ENCODE measurements at regions not wholly inside any gene's neighbourhood (a gene's known extent, or its start where the extent isn't known, plus 50 kb on each side); places are given as distances from the start of the nearest gene placed in this dataset.

DNA sequence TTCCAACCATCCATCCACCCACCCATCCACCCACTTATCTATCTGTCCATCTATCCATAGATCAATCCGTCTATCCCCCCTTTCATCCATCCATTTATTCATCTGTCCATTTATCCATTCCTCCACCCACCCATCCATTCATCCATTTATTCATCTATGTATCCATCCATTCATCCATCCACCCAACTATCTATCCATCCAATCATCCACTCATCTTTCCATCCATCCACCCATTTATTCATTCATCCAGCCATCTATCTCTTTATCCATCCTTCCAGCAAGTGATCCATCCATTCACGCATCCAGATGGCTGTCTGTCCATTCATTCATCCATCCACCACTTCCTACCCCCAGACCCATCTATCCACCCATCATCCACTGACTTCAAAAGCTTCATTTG lies 84.0 kb upstream of the CD99 start:
- DNase-seq: no peak

DNA sequence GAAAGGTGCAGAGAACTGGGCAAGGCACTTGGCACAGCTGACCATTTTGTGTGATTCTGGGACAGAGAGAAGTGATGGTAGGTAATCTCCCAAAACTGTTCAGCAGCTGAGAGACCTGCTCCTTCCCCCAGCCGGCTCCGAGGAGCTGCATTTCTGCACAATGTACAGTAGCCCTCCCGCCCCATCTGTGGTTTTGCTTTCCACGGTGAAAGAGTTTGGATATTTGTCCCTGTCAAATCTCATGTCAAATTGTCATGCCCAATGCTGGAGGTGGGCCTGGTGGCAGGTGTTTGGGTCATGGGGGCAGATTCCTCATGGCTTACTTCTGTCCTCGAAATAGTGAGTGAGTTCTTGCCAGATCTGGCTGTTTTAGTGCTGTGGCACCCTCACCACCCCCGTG lies 90.5 kb upstream of the CD99 start:
- DNase-seq: no peak

DNA sequence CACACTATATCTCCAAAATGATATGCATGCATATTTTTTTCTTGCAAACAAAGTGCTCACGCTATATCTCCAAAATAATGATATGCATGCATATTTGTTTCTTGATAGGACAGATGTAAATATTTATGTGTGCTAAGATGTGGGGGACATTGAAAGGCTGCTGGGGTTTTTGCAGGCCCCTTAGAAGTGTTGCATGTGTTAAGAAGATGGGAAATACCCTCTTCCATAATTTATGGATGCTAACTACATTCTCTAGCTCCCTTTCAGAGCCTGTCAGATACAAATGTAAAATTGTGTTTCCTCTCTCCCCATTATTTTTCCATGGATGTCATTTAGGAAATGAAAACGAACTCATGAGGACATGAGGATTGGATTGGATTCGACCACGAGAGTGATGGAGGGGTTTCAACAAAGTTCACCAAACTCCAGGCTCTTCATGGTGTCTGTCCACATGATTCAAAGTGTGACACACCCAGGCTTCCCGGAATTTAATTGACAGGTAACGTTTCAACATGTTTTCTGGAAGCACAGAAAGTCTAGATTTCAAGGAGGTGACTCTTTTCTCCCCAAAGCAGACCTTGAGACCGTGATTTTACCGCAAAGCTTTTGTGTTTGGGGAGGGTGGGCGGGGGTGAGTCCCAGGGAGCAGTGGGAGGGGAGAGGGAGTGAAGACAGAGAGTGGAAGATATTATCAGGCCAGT lies 94.4 kb upstream of the CD99 start:
- DNase-seq: no peak

DNA sequence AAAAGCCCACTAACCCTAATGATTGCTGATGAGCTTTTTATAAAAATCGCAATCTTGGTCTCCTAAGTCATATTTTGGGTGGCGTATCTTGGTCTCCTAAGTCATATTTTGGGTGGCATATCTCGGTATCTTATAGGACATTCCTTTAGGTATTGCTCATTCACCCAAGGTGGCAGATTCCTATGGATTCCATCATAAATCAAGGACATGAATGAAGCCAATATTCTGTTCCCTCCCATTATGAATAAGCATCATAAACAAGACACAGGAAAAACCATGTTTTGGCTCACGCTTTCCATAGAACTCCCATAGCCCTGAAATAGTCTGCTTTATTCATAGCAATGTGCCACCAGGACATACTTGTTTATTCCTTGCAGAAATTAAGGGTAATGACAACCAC lies 95.0 kb upstream of the CD99 start:
- DNase-seq: no peak

DNA sequence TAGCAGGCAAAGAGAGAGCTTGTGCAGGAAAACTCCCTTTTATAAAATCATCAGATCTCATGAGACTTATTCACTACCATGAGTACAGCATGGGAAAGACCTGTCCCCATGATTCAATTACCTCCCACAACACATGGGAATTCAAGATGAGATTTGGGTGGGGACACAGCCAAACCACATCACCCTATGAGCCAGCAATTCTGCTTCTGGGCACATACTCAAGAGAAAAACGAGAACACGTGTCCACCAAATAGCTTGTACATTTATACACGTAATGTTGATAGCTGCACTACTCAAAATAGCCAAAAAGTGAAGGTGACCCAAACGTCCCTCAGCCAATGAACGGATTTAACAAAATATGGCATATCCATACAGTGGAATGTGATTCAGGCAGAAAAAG lies 94.5 kb upstream of the DHRSX start:
- no peak for DNase-seq

DNA sequence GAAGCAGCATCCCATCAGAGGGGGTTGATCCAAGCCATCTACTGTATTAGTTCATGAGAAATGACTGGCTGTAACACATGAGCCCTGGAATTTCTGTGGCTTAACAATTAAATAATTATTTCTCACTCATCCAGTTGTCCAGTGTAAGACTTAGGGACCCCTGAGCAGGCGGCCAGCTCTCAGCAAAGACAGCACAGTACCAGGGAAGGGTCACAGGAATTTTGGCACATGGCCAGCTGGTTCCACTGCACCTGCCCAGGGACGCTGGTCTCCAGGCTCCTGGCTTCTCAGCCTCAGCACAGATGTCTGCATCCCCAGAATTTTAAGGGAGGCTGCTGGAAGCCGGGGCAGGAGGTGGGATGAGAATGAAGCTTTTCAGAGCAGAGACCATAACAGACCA lies 93.7 kb upstream of the DHRSX start:
- no peak for DNase-seq

DNA sequence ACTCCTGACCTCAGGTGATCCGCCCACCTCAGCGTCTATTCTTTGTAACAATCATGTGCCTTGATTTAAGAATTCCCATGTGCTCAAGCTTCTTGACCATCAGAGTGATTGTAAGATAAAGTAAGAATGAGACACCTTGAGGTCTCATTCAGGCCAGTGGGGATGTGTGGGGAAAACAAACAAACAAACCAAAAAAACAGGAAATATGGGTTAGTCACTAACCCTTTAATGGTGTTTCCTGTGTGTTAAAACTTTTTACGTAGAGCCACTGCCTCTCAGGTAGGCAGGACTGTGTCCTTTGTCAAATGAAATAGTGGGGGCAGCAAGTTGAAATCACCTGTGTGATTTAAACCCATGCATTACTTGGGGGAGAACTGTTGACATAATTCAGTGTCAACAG lies 91.5 kb upstream of the DHRSX start:
- no peak for DNase-seq

DNA sequence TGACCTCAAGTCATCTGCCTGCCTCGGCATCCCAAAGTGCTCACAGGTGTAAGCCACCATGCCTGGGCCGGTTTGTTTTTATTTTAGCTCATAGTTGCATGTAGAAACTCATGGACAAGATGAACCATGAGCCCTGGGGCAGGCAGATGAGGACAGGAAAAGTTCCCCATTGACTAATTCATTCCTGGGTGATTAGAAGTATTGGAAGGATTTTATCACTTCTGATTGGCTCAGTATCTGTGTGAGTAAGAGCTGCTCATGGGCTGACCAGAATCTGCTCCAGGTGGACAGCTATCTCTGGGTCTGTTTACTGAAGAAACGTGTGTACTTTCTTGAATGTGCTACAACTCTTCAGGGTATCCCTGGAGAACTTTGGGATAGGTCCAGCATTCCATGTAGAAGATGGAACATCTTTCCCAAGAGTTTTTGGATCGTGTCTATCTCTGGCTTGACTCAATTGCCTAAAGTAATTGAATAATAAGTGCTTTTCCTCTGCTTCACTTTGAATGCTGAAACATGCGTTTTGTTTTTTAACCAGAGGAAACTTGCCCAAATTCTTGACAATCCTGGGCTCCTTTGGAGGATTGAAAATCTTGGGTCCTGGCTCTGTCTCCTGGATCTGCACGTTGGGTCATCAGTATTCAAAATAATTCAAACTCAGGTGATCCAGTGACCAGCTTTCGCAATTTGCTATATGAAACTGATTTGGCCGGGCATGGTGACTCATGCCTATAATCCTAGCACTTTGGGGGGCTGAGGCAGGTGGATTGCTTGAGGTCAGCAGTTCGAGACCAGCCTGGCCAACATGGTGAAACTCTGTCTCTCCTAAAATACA lies 88.6 kb upstream of the DHRSX start:
- no peak for DNase-seq

DNA sequence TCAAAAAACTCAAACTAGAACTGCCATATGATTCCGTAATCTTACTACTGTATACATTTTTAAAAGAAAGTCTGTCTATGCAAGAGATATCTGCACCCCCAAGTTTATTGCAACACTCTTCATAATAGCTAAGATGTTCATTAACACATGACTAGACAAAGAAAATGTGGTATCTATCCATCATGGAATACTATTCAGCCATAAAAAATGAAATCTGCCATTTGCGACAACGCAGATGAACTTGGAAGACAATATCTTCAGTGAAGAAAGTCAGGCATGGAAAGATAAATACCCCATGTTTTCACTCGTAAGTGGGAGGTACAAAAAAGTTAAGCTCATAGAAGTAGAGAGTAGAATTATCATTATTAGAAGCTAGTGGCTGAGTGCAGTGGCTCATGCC lies 87.3 kb upstream of the DHRSX start:
- DNase-seq: no peak

DNA sequence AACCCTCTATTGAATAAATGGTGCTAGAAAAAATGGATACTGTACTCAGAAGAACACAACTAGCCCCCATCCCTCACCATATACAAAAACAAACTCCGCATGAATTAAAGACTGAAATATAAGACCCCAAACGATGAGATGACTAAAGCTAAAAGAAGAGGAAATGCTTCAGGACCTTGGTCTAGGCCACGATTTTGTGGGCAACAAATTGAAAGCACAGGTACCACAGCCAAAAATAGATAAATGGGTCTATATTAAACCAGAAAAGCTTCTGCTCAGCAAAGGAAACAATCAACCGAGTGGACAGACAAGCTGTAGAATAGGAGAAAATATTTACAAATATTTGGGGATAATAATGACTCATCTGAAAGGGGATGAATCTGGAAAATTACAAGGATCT lies 86.4 kb upstream of the DHRSX start:
- DNase-seq: no peak

DNA sequence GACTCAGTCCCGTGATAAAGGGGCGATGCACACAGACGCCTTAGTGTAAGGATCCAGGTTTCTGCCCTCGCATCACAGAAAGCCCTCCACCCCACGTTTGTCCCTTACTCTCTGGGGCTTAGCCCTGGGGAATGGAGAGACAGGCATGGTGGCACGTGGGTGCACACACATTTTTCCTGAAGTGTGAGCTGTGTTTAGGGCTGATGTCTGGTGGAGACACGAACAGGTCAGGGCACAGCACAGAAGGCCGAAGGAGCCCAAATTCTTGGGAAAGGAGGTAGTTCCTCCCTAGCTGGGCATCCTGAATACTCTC lies 84.3 kb upstream of the DHRSX start:
- DNase-seq: no peak

DNA sequence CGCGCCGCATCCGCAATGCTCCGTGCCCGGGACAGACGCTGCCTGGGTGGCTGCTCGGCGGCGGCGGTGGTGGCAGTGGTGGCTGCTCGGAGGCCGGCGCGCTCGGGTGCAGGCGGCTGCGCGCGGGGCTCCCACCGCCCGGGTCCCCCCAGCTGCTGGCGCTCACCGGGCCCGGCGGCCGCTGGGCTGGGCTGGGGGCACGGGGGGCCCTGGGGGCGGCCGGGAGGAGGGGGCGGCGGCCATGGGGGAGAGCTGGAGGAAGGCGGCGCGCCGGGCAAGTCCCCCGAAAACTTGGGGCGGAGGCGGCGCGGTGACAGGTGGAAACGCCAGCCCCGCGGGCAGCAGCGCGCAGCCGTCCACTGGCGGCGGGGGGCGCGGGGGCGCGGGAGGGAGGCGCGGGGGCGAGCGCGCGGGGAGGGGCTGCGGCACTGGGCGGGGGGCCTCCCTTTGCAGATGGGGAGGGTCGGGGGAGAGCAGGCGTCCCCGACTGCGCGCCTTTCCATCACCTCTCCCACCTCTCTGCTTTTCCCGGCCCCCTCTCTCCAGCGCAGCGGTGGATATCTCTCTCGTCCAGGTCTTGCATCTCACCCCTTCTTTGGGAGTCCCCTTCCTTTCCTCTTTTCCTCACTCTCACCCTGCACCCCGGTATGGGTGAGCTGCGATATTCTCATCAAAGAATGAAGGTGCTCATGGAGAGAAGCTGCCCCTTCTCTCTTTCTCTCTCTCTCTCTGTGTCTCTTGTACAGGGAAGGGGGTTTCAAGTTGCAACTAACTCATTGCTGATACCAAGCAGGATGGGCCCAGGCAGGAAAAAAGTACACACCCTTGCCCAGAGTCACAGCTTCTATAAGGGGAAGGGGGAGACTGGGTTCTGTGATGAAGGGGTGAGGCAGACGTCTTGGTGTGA lies 83.7 kb upstream of the DHRSX start:
- DNase-seq: no peak

DNA sequence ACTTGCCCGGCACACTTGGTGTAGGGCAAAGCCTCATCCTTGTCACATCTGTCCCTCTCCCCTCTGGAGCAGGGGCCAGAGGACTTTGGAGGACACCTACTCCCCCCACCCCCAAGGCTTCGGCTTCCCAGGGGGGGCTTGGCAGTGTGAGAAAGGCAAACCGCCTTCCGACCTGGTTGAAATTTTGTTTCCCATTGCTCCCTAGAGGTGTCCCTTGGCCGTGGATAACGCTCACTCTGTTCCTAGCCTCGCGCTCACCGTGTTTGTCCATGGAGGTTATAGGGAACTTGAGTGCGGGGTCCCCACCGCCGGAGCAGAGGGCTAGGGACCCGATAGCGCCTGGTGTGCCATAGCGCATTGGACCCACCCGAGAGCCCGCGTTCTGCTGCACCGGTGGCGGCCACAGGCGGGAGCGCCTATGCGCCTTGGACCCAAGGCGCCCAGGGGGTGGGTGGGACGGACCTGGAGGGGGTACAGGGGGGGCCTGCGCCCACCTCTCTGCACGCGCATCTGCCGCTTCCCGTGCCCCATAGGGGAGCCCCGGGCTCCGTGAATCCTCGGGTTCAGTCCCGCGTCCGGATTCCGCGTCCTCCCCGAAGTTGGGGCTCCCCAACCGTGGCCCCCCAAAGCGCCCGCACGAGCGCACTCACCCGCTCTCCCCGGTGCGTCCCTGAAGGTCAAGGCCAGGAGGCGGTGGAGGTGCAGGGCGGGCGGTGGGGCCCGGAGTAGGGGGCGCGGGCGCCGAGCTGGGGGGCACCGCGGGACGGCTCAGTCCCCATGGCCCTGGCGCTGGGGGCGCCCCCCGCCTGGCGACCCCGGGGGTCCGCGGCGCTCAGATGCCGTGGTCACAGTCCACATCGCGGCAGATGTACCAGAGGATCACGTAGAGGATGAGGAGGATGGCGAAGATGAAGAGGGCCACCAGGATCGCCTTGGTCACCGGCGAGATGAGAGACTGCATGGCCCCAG lies 82.7 kb upstream of the DHRSX start:
- DNase-seq: no peak

DNA sequence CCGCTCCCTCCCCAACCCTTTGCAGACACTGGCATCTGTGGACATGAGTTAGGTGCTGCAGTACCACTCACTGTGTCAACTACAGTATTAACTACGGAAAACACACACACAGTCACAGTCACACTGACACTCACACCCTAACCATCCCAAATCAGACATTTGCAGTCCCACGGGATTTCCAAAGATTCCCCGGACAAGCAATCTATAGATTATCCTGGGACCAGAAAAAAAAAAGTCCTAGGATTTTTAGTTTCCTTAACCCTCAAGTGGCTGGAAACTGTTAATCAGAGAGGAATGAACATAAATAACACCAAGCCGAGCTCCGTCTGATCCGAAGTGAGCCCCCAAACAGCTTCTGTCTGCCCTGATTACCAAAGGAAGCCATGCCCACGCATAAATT lies 81.9 kb upstream of the DHRSX start:
- no peak for DNase-seq

DNA sequence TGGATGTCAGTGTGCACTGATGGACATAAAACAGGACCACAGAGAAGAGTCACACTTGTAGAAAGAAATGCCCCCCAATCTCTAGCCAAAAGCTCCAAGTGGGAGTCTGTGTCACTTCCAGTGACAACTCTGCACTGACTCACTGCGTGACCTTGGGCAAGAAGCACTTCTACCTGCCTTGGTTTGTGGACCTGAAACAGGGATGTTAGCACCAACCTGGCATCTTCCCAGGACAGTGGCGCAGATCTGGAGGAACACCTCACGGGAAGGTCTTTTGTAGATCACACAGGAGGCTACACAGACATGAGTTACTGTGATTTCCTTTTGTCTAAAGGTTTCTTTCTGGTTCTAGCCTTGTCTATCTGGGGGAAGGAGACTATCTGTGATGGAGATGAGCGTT lies 80.5 kb upstream of the DHRSX start:
- no peak for DNase-seq

DNA sequence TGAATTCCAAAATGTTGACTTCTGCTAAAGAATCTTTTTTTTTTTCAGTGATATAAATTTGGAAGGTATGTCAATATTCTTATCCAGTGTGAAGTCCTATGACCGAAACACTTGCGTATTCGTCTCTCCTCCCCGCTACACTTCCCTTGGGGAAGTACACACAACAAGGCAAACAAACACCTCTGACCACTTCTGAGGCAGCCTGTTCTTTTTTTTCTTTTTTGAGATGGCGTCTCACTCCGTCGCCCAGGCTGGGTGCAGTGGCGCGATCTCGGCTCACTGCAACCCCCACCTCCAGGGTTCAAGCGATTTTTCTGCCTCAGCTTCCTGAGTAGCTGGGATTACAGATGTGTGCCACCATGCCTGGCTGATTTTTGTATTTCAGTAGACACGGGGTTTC lies 78.1 kb upstream of the DHRSX start:
- DNase-seq: no peak

DNA sequence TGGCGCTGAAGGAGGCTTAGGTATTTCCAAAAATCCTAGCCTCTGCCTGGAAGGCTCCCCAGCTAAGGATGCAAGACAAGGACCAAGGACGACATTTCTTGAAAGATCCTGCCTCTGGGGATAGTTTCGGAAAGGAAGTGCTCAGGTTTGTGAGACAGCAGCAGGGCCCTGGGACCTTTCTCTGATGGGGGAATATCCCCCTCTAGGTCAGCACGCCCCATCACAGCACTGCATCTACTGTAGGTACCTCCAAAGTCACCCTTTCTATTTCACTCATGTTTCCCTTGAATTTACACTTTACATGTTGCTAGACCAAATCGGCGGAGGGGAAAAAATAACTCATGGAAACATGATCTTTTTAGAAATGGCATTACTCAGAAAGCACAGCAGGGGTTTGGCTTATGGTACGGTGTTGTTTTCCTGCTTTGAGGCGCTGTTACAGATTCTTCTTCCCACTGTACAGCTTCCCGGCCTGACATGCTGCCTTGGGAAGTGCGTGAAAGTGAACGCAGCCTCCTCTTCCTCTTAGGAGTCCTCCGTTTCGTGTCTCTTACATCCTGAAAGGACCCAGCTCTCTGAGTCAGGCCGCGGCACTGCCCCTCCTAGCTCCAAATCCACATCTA lies 77.2 kb upstream of the DHRSX start:
- DNase-seq: peak; percentile 3

DNA sequence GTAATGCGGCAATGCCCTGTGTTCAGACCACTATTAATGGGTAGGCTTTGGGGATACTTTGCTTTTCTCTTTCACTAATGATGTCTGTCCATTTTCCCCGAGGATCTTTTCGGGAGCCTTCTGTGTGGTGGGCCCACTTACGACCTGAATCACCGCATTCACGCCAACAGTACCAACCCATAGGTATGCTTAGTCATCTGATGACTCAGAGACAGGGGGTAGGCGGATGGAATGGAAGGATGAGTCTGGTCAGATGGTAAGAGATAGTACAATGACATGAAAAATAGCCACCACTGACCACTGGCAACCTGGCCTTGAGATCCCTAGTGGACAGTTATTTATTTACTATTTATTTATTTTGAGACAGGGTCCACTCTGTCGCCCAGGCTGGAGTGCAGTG lies 76.0 kb upstream of the DHRSX start:
- DNase-seq: no peak

DNA sequence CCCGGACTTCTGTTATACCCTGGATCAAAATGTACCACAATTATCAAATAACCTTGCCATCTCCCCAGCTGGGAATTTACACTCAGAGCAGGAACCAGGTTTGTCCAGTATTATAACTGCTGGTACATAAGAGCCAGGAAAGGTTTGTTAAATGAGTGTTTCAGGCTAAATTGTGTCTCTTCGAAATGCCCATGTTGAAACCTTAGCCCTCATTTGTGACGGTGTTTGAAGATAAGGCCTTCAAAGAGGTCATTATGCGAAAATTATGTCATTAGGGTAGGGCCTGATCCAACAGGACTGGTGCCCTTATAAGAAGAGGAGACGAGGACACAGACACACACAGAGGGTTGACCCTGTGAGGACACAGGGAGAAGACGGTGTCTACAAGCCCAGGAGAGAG lies 73.5 kb upstream of the DHRSX start:
- DNase-seq: no peak

DNA sequence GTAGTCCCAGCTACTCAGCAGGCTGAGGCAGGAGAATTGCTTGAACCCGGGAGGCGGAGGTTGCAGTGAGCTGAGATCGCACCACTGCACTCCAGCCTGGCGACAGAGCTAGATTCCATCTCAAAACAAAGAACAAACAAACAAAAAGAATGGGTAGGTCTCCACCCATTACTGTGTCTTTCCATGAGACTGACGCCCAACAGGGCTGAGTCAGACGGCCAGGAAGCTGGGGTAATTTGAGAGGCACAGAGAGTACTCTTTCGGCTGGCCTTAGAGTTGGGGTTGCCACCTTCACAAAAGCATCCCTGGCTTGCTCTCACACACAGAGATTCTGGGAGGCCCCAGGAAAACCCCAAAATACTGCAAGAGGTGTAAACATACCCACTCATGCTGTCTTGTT lies 72.0 kb upstream of the DHRSX start:
- no peak for DNase-seq

DNA sequence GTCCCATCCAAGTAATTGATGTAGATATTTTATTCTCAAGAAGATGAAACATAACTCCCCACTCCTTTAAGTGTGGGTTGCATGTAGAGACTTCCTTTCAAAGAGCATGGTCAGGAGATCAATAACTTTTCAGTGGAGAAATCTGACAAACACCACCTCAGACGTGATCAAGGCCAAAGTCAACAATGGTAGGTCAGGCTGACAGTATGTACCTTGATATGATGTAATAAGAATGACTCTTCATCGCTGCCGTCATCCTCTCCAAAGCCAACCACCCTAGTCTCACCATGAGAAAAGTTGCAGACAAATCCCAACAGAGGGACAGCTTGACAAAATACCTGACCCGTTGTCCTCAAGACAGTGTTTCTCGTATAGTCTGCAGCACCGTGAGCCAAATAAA lies 67.3 kb upstream of the DHRSX start:
- DNase-seq: no peak

DNA sequence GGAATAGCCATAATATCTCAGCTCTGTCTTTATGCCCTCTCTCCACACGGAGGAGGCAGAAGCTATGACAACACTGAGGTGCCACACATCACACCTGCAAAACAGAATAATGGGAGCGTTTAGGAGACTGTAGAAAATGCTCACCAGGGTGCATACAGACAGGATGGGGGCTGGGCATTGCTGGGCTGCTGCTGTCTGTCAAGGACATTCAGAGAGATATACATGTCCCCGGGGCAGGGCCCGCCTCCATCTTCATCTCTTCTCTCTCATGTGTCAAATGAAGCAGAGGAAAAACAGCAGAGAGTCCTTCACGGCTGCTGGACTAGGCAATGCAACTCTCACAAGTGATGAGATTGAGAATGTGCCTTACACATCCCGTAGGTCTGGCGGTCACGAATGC lies 65.3 kb upstream of the DHRSX start:
- no peak for DNase-seq

All from activated CD4-positive, alpha-beta T cell treated with anti-CD3 and anti-CD28 coated beads, Interleukin-10, Interleukin-2, amounts not matched to agents 100 ng/mL and 50 ng/mL, durations not matched to agents 16 hours and 8 hours (primary cell).